Fibroblast of pulmonary artery (primary cell): ENCODE measurements at regions not wholly inside any gene's neighbourhood (a gene's known extent, or its start where the extent isn't known, plus 50 kb on each side); places are given as distances from the start of the nearest gene placed in this dataset.

Source experiments
- DNase-seq: peaks from one replicate; pipeline ENCODE4 v3.0.0-alpha.2; 2010; ENCODE audit warnings: low read depth
- H3K4me3 ChIP-seq: replicated peaks from 2 replicates; pipeline ENCODE4 v1.5.1; 2011; ENCODE audit warnings: low read depth, mild to moderate bottlenecking, control low read depth, low read length, moderate library complexity
- CTCF ChIP-seq: IDR thresholded peaks from 2 replicates; pipeline ENCODE4 v1.5.1; 2011; ENCODE audit warnings: mild to moderate bottlenecking, control low read depth, low read length, inconsistent platforms; ENCODE audit errors: missing control alignments

- no peak for DNase-seq
- no peak for TF ChIP-seq CTCF
- no peak overlapping the region for H3K4me3 ChIP-seq
These were observed 379.9 kb upstream of the RASGRP1 start for GRCh38 chr15:38944536-38944935.

- no peak for DNase-seq
- no peak for TF ChIP-seq CTCF
- no peak overlapping the region for H3K4me3 ChIP-seq
These were observed 381.1 kb upstream of the RASGRP1 start for GRCh38 chr15:38945551-38946298.

GRCh38 chr15:38954090-38954489, 389.5 kb upstream of the RASGRP1 start:
- no peak for TF ChIP-seq CTCF

GRCh38 chr15:38961456-38961855, 396.8 kb upstream of the RASGRP1 start:
- no peak for DNase-seq
- no peak for TF ChIP-seq CTCF
- H3K4me3 ChIP-seq: no peak overlapping the region

More at GRCh38 chr15:38954090-38954489, 389.5 kb upstream of the RASGRP1 start:
- H3K4me3 ChIP-seq: no peak overlapping the region
- DNase-seq: no peak

- peak; percentile 79 for DNase-seq
- no peak overlapping the region for H3K4me3 ChIP-seq
- no peak for TF ChIP-seq CTCF
These were observed 397.3 kb upstream of the RASGRP1 start for GRCh38 chr15:38961931-38962330.

GRCh38 chr15:38972831-38973230, 408.2 kb upstream of the RASGRP1 start:
- TF ChIP-seq CTCF: no peak
- no peak for DNase-seq
- H3K4me3 ChIP-seq: no peak overlapping the region

GRCh38 chr15:38975282-38975990, 410.8 kb upstream of the RASGRP1 start:
- DNase-seq: no peak

More at GRCh38 chr15:38975282-38975990, 410.8 kb upstream of the RASGRP1 start:
- H3K4me3 ChIP-seq: no peak overlapping the region
- TF ChIP-seq CTCF: no peak
